GM23338 (cell line): ENCODE measurements at regions not wholly inside any gene's neighbourhood (a gene's known extent, or its start where the extent isn't known, plus 50 kb on each side); places are given as distances from the start of the nearest gene placed in this dataset.

Experiments
- ATAC-seq: fragments of 200-7000 bp; cut with Tn5 transposase; 3 replicates; pipeline ENCODE4 v1.9.1; 2020
- DNase-seq: peaks from one replicate; pipeline ENCODE4 v3.0.0-alpha.2; 2015; ENCODE audit warnings: low spot score
- H2AFZ ChIP-seq: fragments of 200-600 bp; sonication (generic); 2 replicates; pipeline ENCODE4 v1.8.0; 2016; ENCODE audit warnings: antibody characterized with exemption, mild to moderate bottlenecking, moderate library complexity
- H3F3A ChIP-seq: fragments of 200-600 bp; sonication (generic); replicated peaks from 2 replicates; pipeline ENCODE4 v1.8.0; 2017; ENCODE audit warnings: antibody characterized with exemption, mixed run types, low read depth
- H3K27ac ChIP-seq: fragments of 200-600 bp; sonication (generic); 2 replicates; pipeline ENCODE4 v1.6.1; 2016; ENCODE audit warnings: low read depth
- H3K27me3 ChIP-seq: fragments of 200-600 bp; sonication (generic); 2 replicates; pipeline ENCODE4 v1.8.0; 2016; ENCODE audit warnings: mild to moderate bottlenecking, mixed run types, moderate library complexity; ENCODE audit not compliant: insufficient read depth
- H3K36me3 ChIP-seq: fragments of 200-600 bp; sonication (generic); 2 replicates; pipeline ENCODE4 v1.8.0; 2016; ENCODE audit warnings: mild to moderate bottlenecking; ENCODE audit not compliant: insufficient read depth
- H3K4me1 ChIP-seq: fragments of 200-600 bp; sonication (generic); 2 replicates; pipeline ENCODE4 v1.8.0; 2016; ENCODE audit warnings: mild to moderate bottlenecking, moderate library complexity; ENCODE audit not compliant: insufficient read depth
- H3K4me2 ChIP-seq: fragments of 200-600 bp; sonication (generic); 2 replicates; pipeline ENCODE4 v1.7.1; 2017; ENCODE audit warnings: mixed run types
- H3K4me3 ChIP-seq: fragments of 200-600 bp; sonication (generic); 2 replicates; pipeline ENCODE4 v1.6.1; 2016; ENCODE audit warnings: mixed run types
- H3K79me2 ChIP-seq: fragments of 200-600 bp; sonication (generic); replicated peaks from 2 replicates; pipeline ENCODE4 v1.8.0; 2017; ENCODE audit warnings: mild to moderate bottlenecking; ENCODE audit not compliant: insufficient read depth
- H3K9me2 ChIP-seq: fragments of 200-600 bp; sonication (generic); 2 replicates; pipeline ENCODE4 v1.8.0; 2017; ENCODE audit not compliant: insufficient read depth
- H4K20me1 ChIP-seq: fragments of 200-600 bp; sonication (generic); replicated peaks from 2 replicates; pipeline ENCODE4 v1.8.0; 2017; ENCODE audit warnings: mild to moderate bottlenecking; ENCODE audit not compliant: insufficient read depth
- H3K27ac Mint-ChIP-seq: 2 replicates; pipeline ENCODE4 v1.8.0; 2020; ENCODE audit warnings: inconsistent platforms, mild to moderate bottlenecking, moderate library complexity, mixed read lengths
- H3K27me3 Mint-ChIP-seq: 3 replicates; pipeline ENCODE4 v1.8.0; 2022; ENCODE audit warnings: low read depth, mild to moderate bottlenecking, moderate library complexity, mixed read lengths, inconsistent platforms; ENCODE audit not compliant: insufficient read depth, poor library complexity
- H3K36me3 Mint-ChIP-seq: 3 replicates; pipeline ENCODE4 v1.8.0; 2021; ENCODE audit warnings: low read depth, mild to moderate bottlenecking, inconsistent platforms, moderate library complexity, mixed read lengths
- H3K4me1 Mint-ChIP-seq: 3 replicates; pipeline ENCODE4 v1.8.0; 2020; ENCODE audit warnings: mild to moderate bottlenecking, inconsistent platforms, mixed read lengths
- H3K4me3 Mint-ChIP-seq: 3 replicates; pipeline ENCODE4 v1.8.0; 2021; ENCODE audit warnings: moderate library complexity, mild to moderate bottlenecking, inconsistent platforms, mixed read lengths
- H3K9me3 Mint-ChIP-seq: 3 replicates; pipeline ENCODE4 v1.8.0; 2020; ENCODE audit warnings: moderate library complexity, mild to moderate bottlenecking, inconsistent platforms, mixed read lengths
- ETS1 ChIP-seq: IDR thresholded peaks from 2 replicates; pipeline ENCODE4 v1.6.1; 2016; ENCODE audit warnings: antibody characterized with exemption
- STAT1 ChIP-seq: IDR thresholded peaks from one replicate; pipeline ENCODE4 v1.6.1; 2016; ENCODE audit warnings: antibody characterized with exemption; ENCODE audit not compliant: unreplicated experiment
- ZNF462 ChIP-seq: fragments of 250-450 bp; sonication (Bioruptor Pico); IDR thresholded peaks from 2 replicates; pipeline ENCODE4 v1.5.0; 2020; ENCODE audit warnings: mild to moderate bottlenecking, moderate library complexity

- no peak for TF ChIP-seq ZNF462 (CRISPR knock-in tag)
Measured at GRCh38 chr7:86454753-86455152, 189.0 kb upstream of the GRM3 start (continued).

GRCh38 chr7:86453454-86453853 lies 190.3 kb upstream of the GRM3 start:
- Mint-ChIP-seq H3K4me1 (peaks cover 21% of the 10 kb centered on the region), H3K4me3 (no peak overlapping the region), H3K27ac (no peak overlapping the region), H3K36me3 (no peaks in the 10 kb centered on the region), H3K9me3 (no peaks in the 10 kb centered on the region; the same call in 2 of the 3 replicates), H3K27me3 (peaks cover 2% of the 10 kb centered on the region)
- H3K9me2 ChIP-seq: no peaks in the 10 kb centered on the region
- H4K20me1 ChIP-seq: no peaks in the 10 kb centered on the region
- H3K36me3 ChIP-seq: no peaks in the 10 kb centered on the region
- H3K4me2 ChIP-seq: no peak overlapping the region
- DNase-seq (no peak), ATAC-seq (no peak)
- no peaks in the 10 kb centered on the region for H3F3A ChIP-seq
- no peak overlapping the region for H3K27ac ChIP-seq
- H2AFZ ChIP-seq: peak overlapping the region; percentile 25; the same call in 1 of the 2 replicates
- no peak overlapping the region for H3K4me3 ChIP-seq
- TF ChIP-seq ETS1: no peak
- no peaks in the 10 kb centered on the region for H3K27me3 ChIP-seq
- peaks cover 12% of the 10 kb centered on the region; the same call in 1 of the 2 replicates for H3K4me1 ChIP-seq
- H3K79me2 ChIP-seq: no peaks in the 10 kb centered on the region

GRCh38 chr7:86448856-86449255 lies 194.9 kb upstream of the GRM3 start:
- no peaks in the 10 kb centered on the region for H3K79me2 ChIP-seq
- no peak overlapping the region for H3K4me2 ChIP-seq
- peaks cover 7% of the 10 kb centered on the region; the same call in 2 of the 3 replicates for H3K4me1 Mint-ChIP-seq
- no peaks in the 10 kb centered on the region; the same call in 2 of the 3 replicates for H3K9me3 Mint-ChIP-seq
- H3K27ac ChIP-seq: no peak overlapping the region
- H3K27me3 ChIP-seq: no peaks in the 10 kb centered on the region
- DNase-seq: no peak
- no peak for ATAC-seq
- H3K4me3 Mint-ChIP-seq: no peak overlapping the region
- H4K20me1 ChIP-seq: no peaks in the 10 kb centered on the region
- H3K36me3 Mint-ChIP-seq: no peaks in the 10 kb centered on the region
- no peak overlapping the region for H3K4me3 ChIP-seq
- no peak overlapping the region for H2AFZ ChIP-seq
- no peaks in the 10 kb centered on the region for H3K36me3 ChIP-seq
- H3K4me1 ChIP-seq: no peaks in the 10 kb centered on the region
- H3F3A ChIP-seq: no peaks in the 10 kb centered on the region
- H3K27me3 Mint-ChIP-seq: peaks cover 2% of the 10 kb centered on the region
- H3K9me2 ChIP-seq: peaks cover 4% of the 10 kb centered on the region; the same call in 1 of the 2 replicates
- H3K27ac Mint-ChIP-seq: no peak overlapping the region
- no peak for TF ChIP-seq ZNF462 (CRISPR knock-in tag)
- TF ChIP-seq STAT1: no peak
